Neural progenitor cell (in vitro differentiated cells): ENCODE measurements at regions not wholly inside any gene's neighbourhood (a gene's known extent, or its start where the extent isn't known, plus 50 kb on each side); places are given as distances from the start of the nearest gene placed in this dataset.

Experiments used
- DNase-seq: peaks from one replicate; pipeline ENCODE4 v3.0.0-alpha.2; 2016; ENCODE audit warnings: low spot score
- H2AFZ ChIP-seq: fragments of 200-600 bp; sonication (generic); replicated peaks from 2 replicates; pipeline ENCODE4 v1.6.1; 2016; ENCODE audit warnings: antibody characterized with exemption
- H3F3A ChIP-seq: fragments of 200-600 bp; sonication (generic); 2 replicates; pipeline ENCODE4 v1.6.1; 2016; ENCODE audit warnings: antibody characterized with exemption, low read depth
- H3K27ac ChIP-seq: fragments of 200-600 bp; sonication (generic); 2 replicates; pipeline ENCODE4 v1.5.1; 2016; ENCODE audit warnings: mild to moderate bottlenecking
- H3K27me3 ChIP-seq: fragments of 200-600 bp; sonication (generic); 2 replicates; pipeline ENCODE4 v1.6.1; 2016; ENCODE audit warnings: mild to moderate bottlenecking, moderate library complexity
- H3K36me3 ChIP-seq: fragments of 200-600 bp; sonication (generic); 2 replicates; pipeline ENCODE4 v1.5.1; 2016
- H3K4me1 ChIP-seq: fragments of 200-600 bp; sonication (generic); 2 replicates; pipeline ENCODE4 v1.6.1; 2016; ENCODE audit warnings: mixed run types
- H3K4me2 ChIP-seq: fragments of 200-600 bp; sonication (generic); 2 replicates; pipeline ENCODE4 v1.6.1; 2016
- H3K4me3 ChIP-seq: fragments of 200-600 bp; sonication (generic); 2 replicates; pipeline ENCODE4 v1.5.1; 2016
- H3K79me2 ChIP-seq: fragments of 200-600 bp; sonication (generic); 2 replicates; pipeline ENCODE4 v1.6.1; 2016; ENCODE audit warnings: low read depth
- H3K9ac ChIP-seq: fragments of 200-600 bp; sonication (generic); 2 replicates; pipeline ENCODE4 v1.6.1; 2016
- H3K9me3 ChIP-seq: fragments of 200-600 bp; sonication (generic); 2 replicates; pipeline ENCODE4 v1.5.1; 2016; ENCODE audit warnings: low read depth
- H4K20me1 ChIP-seq: fragments of 200-600 bp; sonication (generic); 2 replicates; pipeline ENCODE4 v1.6.1; 2016; ENCODE audit warnings: low read depth
- H3K27ac Mint-ChIP-seq: 3 replicates; pipeline ENCODE4 v1.8.0; 2021; ENCODE audit warnings: mixed read lengths
- H3K27me3 Mint-ChIP-seq: 2 replicates; pipeline ENCODE4 v1.8.0; 2022; ENCODE audit warnings: low read depth, mild to moderate bottlenecking, inconsistent platforms, moderate library complexity, mixed read lengths; ENCODE audit not compliant: insufficient read depth
- H3K36me3 Mint-ChIP-seq: 3 replicates; pipeline ENCODE4 v1.8.0; 2021; ENCODE audit warnings: mixed read lengths
- H3K4me1 Mint-ChIP-seq: 3 replicates; pipeline ENCODE4 v1.8.0; 2021; ENCODE audit warnings: mixed read lengths
- H3K4me3 Mint-ChIP-seq: 3 replicates; pipeline ENCODE4 v1.8.0; 2021; ENCODE audit warnings: mild to moderate bottlenecking, moderate library complexity, mixed read lengths
- H3K9me3 Mint-ChIP-seq: 3 replicates; pipeline ENCODE4 v1.8.0; 2020; ENCODE audit warnings: mixed read lengths
- EZH2 ChIP-seq: fragments of 200-600 bp; sonication (generic); IDR thresholded peaks from 2 replicates; pipeline ENCODE4 v1.6.1; 2017; ENCODE audit warnings: antibody characterized with exemption, mild to moderate bottlenecking, moderate library complexity
- EZH2phosphoT487 ChIP-seq: fragments of 200-600 bp; sonication (generic); IDR thresholded peaks from 2 replicates; pipeline ENCODE4 v1.6.1; 2017; ENCODE audit warnings: antibody characterized with exemption
- TF ChIP-seq, protein P1 (sequence below): fragments of 200-600 bp; sonication (generic); IDR thresholded peaks from 2 replicates; pipeline ENCODE4 v1.5.1; 2017; ENCODE audit warnings: antibody characterized with exemption, mild to moderate bottlenecking

DNA sequence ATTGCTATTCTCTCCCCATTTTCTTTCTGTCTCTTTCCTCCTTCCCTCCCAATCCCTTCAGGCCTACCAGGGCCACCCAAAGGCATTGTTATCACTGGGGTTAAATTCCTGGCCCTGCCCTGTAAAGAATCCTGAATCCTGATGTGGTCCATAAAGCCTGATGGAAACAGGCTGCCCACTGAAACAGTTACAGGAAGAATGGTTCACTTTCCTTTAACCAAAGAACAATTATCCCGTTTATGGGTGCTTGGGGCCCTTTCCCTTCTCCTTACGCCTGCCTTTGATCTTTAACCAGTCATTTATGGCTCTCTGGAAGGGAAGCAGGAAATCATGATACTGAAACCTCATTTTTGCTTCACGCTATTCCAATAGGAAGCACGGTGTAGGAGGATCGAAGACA lies 273.1 kb upstream of the NEBL start:
- peaks cover 41% of the 10 kb centered on the region for H3K36me3 Mint-ChIP-seq

DNA sequence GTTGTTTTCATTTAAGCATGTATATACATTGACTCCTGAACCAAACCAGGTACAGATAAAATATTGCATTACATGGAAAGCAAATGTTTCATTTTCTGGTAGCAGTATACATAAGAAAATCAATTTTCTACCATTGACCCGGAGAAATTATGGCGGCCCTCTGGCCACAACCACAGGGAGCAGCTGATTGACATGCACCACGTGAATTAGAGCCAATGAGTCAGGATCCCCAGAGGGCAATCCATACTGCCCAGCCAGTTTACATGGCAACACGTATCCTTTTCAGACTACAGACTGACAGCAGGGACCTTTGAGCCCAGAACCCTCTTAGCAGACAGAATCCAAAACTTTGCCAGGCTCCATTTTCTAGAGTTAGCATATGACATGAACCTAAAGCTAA lies 272.2 kb upstream of the NEBL start:
- H3K4me3 ChIP-seq = no peak overlapping the region
- Mint-ChIP-seq H3K27ac (no peak overlapping the region), H3K27me3 (peaks cover 3% of the 10 kb centered on the region)

More for the DNA sequence above, 273.1 kb upstream of the NEBL start:
- H3K36me3 ChIP-seq = no peaks in the 10 kb centered on the region
- Mint-ChIP-seq H3K27me3 (peaks cover 3% of the 10 kb centered on the region), H3K27ac (no peak overlapping the region), H3K4me3 (no peak overlapping the region), H3K4me1 (peaks cover 44% of the 10 kb centered on the region), H3K9me3 (peaks cover 14% of the 10 kb centered on the region)
- peaks cover 4% of the 10 kb centered on the region for H4K20me1 ChIP-seq
- H3K4me3 ChIP-seq = no peak overlapping the region
- H3K9ac ChIP-seq = no peak overlapping the region
- no peak overlapping the region for H2AFZ ChIP-seq
- H3K79me2 ChIP-seq = peaks cover 76% of the 10 kb centered on the region
- peaks cover 40% of the 10 kb centered on the region for H3K4me1 ChIP-seq
- peak overlapping the region; percentile 30 for H3K4me2 ChIP-seq
- peaks cover 52% of the 10 kb centered on the region for H3F3A ChIP-seq
- TF ChIP-seq, protein P1, sequence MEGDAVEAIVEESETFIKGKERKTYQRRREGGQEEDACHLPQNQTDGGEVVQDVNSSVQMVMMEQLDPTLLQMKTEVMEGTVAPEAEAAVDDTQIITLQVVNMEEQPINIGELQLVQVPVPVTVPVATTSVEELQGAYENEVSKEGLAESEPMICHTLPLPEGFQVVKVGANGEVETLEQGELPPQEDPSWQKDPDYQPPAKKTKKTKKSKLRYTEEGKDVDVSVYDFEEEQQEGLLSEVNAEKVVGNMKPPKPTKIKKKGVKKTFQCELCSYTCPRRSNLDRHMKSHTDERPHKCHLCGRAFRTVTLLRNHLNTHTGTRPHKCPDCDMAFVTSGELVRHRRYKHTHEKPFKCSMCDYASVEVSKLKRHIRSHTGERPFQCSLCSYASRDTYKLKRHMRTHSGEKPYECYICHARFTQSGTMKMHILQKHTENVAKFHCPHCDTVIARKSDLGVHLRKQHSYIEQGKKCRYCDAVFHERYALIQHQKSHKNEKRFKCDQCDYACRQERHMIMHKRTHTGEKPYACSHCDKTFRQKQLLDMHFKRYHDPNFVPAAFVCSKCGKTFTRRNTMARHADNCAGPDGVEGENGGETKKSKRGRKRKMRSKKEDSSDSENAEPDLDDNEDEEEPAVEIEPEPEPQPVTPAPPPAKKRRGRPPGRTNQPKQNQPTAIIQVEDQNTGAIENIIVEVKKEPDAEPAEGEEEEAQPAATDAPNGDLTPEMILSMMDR = no peak
- TF ChIP-seq EZH2phosphoT487 = no peak
- no peak for TF ChIP-seq EZH2
- no peaks in the 10 kb centered on the region for H3K27me3 ChIP-seq
- DNase-seq = peak; percentile 70
- H3K27ac ChIP-seq = peak overlapping the region; percentile 66
- H3K9me3 ChIP-seq = no peaks in the 10 kb centered on the region

DNA sequence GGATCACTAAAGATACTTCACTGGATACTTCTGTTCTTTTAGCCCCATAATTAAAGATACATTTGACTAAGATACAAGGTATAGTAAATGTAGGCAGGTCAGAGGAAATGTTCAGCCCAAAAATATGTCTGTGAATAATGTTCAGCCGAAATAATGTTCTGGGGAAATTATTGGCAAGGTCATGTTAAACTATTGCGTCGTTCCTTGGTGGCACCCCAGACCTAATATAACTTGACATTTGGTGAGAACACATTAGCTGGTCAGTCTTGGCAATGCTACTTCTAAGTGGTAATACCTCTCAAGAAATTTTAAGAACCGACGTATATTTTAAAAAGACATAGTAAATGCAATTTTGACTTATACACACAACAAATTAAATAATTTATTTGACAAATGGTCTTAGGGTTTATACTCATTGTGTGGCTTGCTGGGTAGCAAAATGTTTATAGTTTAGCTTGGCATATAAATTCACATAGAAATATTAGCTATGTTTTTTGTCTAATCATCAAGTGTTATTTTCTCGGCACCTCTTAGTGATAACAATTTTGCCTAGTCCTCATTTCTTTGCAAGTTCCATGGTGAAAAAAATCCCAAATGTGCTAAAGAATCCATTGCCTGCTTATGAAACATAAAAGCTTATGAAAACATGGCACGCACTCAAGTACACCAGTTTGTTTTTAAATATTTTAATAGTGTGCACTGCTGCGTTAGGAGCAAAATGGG lies 270.3 kb upstream of the NEBL start:
- H3K4me3 ChIP-seq = no peak overlapping the region
- no peak overlapping the region for H2AFZ ChIP-seq
- H3K4me2 ChIP-seq = no peak overlapping the region
- H4K20me1 ChIP-seq = peaks cover 4% of the 10 kb centered on the region
- peaks cover 36% of the 10 kb centered on the region for H3K4me1 Mint-ChIP-seq
- no peak overlapping the region for H3K4me3 Mint-ChIP-seq
- H3K36me3 ChIP-seq = peaks cover 11% of the 10 kb centered on the region
- no peak overlapping the region for H3K27ac ChIP-seq
- H3K36me3 Mint-ChIP-seq = peaks cover 62% of the 10 kb centered on the region
- DNase-seq = no peak
- TF ChIP-seq EZH2phosphoT487 (no peak), EZH2 (no peak)
- TF ChIP-seq, protein P1 = no peak
- peaks cover 28% of the 10 kb centered on the region for H3K9me3 Mint-ChIP-seq
- peaks cover 77% of the 10 kb centered on the region for H3K79me2 ChIP-seq
- peaks cover 30% of the 10 kb centered on the region for H3K4me1 ChIP-seq
- no peak overlapping the region for H3K27ac Mint-ChIP-seq
- peaks cover 3% of the 10 kb centered on the region for H3K27me3 Mint-ChIP-seq
- H3K9me3 ChIP-seq = peaks cover 6% of the 10 kb centered on the region
- H3K9ac ChIP-seq = no peak overlapping the region
- peaks cover 49% of the 10 kb centered on the region for H3F3A ChIP-seq
- no peaks in the 10 kb centered on the region for H3K27me3 ChIP-seq

More for the DNA sequence above, 272.2 kb upstream of the NEBL start:
- H3K36me3 ChIP-seq = no peaks in the 10 kb centered on the region
- peaks cover 34% of the 10 kb centered on the region for H3K4me1 ChIP-seq
- H3K27ac ChIP-seq = no peak overlapping the region
- H3K9ac ChIP-seq = no peak overlapping the region
- no peak overlapping the region for H3K4me2 ChIP-seq
- peaks cover 49% of the 10 kb centered on the region for H3K36me3 Mint-ChIP-seq
- peaks cover 4% of the 10 kb centered on the region for H4K20me1 ChIP-seq
- no peaks in the 10 kb centered on the region for H3K27me3 ChIP-seq
- no peak overlapping the region for H3K4me3 Mint-ChIP-seq
- no peak for TF ChIP-seq EZH2
- TF ChIP-seq EZH2phosphoT487 = no peak
- TF ChIP-seq, protein P1 = no peak
- peaks cover 40% of the 10 kb centered on the region for H3K4me1 Mint-ChIP-seq
- DNase-seq = no peak
- H3K79me2 ChIP-seq = peaks cover 76% of the 10 kb centered on the region
- H3K9me3 Mint-ChIP-seq = peaks cover 17% of the 10 kb centered on the region
- peaks cover 50% of the 10 kb centered on the region for H3F3A ChIP-seq
- H3K9me3 ChIP-seq = no peaks in the 10 kb centered on the region
- no peak overlapping the region for H2AFZ ChIP-seq
